ENCODE measurements at regions not wholly inside any gene's neighbourhood (a gene's known extent, or its start where the extent isn't known, plus 50 kb on each side); places are given as distances from the start of the nearest gene placed in this dataset.

- no peak for TF ChIP-seq CTCF (IDR thresholded peaks at IDR 0.05)
These were observed 146.4 kb upstream of the C9orf72 start for GRCh38 chr9:27719711-27720110.

- no peak for TF ChIP-seq CTCF (IDR thresholded peaks at IDR 0.05)
These were observed 149.6 kb upstream of the C9orf72 start for GRCh38 chr9:27722866-27723265.

GRCh38 chr9:27726244-27727081 lies 153.2 kb upstream of the C9orf72 start:
- TF ChIP-seq CTCF (IDR thresholded peaks at IDR 0.05), result peak; percentile 88

GRCh38 chr9:27732494-27732893 lies 159.2 kb upstream of the C9orf72 start:
- no peak for TF ChIP-seq CTCF (IDR thresholded peaks at IDR 0.05)

GRCh38 chr9:27743490-27743889 lies 170.2 kb upstream of the C9orf72 start:
- TF ChIP-seq CTCF (IDR thresholded peaks at IDR 0.05), result no peak

- TF ChIP-seq CTCF (IDR thresholded peaks at IDR 0.05), result no peak
These were observed 174.2 kb upstream of the C9orf72 start for GRCh38 chr9:27747450-27747849.

- no peak for TF ChIP-seq CTCF (IDR thresholded peaks at IDR 0.05)
These were observed 176.6 kb upstream of the C9orf72 start for GRCh38 chr9:27749838-27750237.
